Keratinocyte (primary cell): ENCODE measurements at regions not wholly inside any gene's neighbourhood (a gene's known extent, or its start where the extent isn't known, plus 50 kb on each side); places are given as distances from the start of the nearest gene placed in this dataset.

Experiments used
- DNase-seq: peaks from one replicate; pipeline ENCODE4 v3.0.0-alpha.2; 2011; ENCODE audit warnings: low read depth, missing footprints, low spot score
- FAIRE-seq: peaks from 2 replicates; lab custom pipeline; 2011; peaks lifted over from hg19 to GRCh38; lab: Jason Lieb, UNC
- H2AFZ ChIP-seq: 2 replicates; pipeline ENCODE4 v1.6.0; 2012; ENCODE audit warnings: low read length, control low read depth, inconsistent platforms; ENCODE audit not compliant: control insufficient read depth
- H3K27ac ChIP-seq: 2 replicates; pipeline ENCODE4 v1.5.1; 2011; ENCODE audit warnings: low read length; ENCODE audit not compliant: control insufficient read depth, insufficient read depth
- H3K27me3 ChIP-seq: 3 replicates; pipeline ENCODE4 v1.6.0; 2011; ENCODE audit warnings: low read length; ENCODE audit not compliant: control insufficient read depth, insufficient read depth; ENCODE audit errors: extremely low read depth
- H3K36me3 ChIP-seq, 2 experiments: 2 replicates in 1 of 2; 3 replicates in 1 of 2; pipeline ENCODE4 v1.5.1; 2011; ENCODE audit warnings: low read length in 2 of 2, mild to moderate bottlenecking in 1 of 2; ENCODE audit not compliant: control insufficient read depth in 2 of 2, insufficient read depth in 2 of 2; ENCODE audit errors: extremely low read depth in 1 of 2
- H3K4me1 ChIP-seq: 3 replicates; pipeline ENCODE4 v1.5.1; 2011; ENCODE audit warnings: low read length; ENCODE audit not compliant: control insufficient read depth, insufficient read depth; ENCODE audit errors: extremely low read depth
- H3K4me2 ChIP-seq: 3 replicates; pipeline ENCODE4 v1.6.0; 2011; ENCODE audit warnings: low read depth, low read length; ENCODE audit not compliant: control insufficient read depth, insufficient read depth; ENCODE audit errors: extremely low read depth
- H3K4me3 ChIP-seq, 3 experiments: fragments of 200-600 bp in 1 of 3; sonication (generic) in 1 of 3; 2 replicates in 2 of 3; 3 replicates in 1 of 3; pipeline ENCODE4 v1.5.1; 2011 to 2016; ENCODE audit warnings: low read length in 3 of 3, mild to moderate bottlenecking in 3 of 3, control low read depth in 2 of 3, inconsistent platforms in 1 of 3, low read depth in 1 of 3, mixed read lengths in 1 of 3, mixed run types in 1 of 3, moderate library complexity in 1 of 3; ENCODE audit not compliant: control insufficient read depth in 2 of 3, insufficient read depth in 2 of 3; ENCODE audit errors: extremely low read depth in 1 of 3
- H3K79me2 ChIP-seq: 2 replicates; pipeline ENCODE4 v1.6.0; 2012; ENCODE audit warnings: low read length; ENCODE audit not compliant: control insufficient read depth, insufficient read depth
- H3K9ac ChIP-seq: 3 replicates; pipeline ENCODE4 v1.6.0; 2011; ENCODE audit warnings: low read length; ENCODE audit not compliant: control insufficient read depth, insufficient read depth; ENCODE audit errors: extremely low read depth
- H3K9me1 ChIP-seq: 3 replicates; pipeline ENCODE4 v1.6.0; 2011; ENCODE audit warnings: low read length; ENCODE audit not compliant: control insufficient read depth, insufficient read depth; ENCODE audit errors: extremely low read depth
- H3K9me3 ChIP-seq: 2 replicates; pipeline ENCODE4 v1.5.1; 2012; ENCODE audit warnings: low read depth, low read length; ENCODE audit not compliant: control insufficient read depth
- H4K20me1 ChIP-seq: 3 replicates; pipeline ENCODE4 v1.6.0; 2011; ENCODE audit warnings: low read length; ENCODE audit not compliant: control insufficient read depth, insufficient read depth; ENCODE audit errors: extremely low read depth
- EZH2 ChIP-seq: IDR thresholded peaks from one replicate; pipeline ENCODE4 v1.6.1; 2012; ENCODE audit warnings: inconsistent platforms, mild to moderate bottlenecking, low read length, moderate library complexity
- dilution Hi-C: fragments of 300-500 bp; cut with MboI; formaldehyde crosslinking; loops from one replicate; pipeline ENCODE4 v1.7.0; 2020; ENCODE audit warnings: low sequenced_read_pairs; ENCODE audit not compliant: extremely low pct_ligation_motif_present
- TF ChIP-seq, protein P1 (sequence below), 3 experiments: IDR thresholded peaks in 1 of 3; conservative IDR thresholded peaks in 1 of 3; optimal IDR thresholded peaks in 1 of 3; 2 replicates in 2 of 3; 3 replicates in 1 of 3; pipeline versions ENCODE3 to v1.5.1; 2011; ENCODE audit warnings: low read length in 3 of 3, mild to moderate bottlenecking in 3 of 3, moderate library complexity in 2 of 3, control low read depth in 1 of 3, inconsistent platforms in 1 of 3; ENCODE audit not compliant: insufficient read depth in 2 of 3; ENCODE audit errors: extremely low read depth in 1 of 3

DNA sequence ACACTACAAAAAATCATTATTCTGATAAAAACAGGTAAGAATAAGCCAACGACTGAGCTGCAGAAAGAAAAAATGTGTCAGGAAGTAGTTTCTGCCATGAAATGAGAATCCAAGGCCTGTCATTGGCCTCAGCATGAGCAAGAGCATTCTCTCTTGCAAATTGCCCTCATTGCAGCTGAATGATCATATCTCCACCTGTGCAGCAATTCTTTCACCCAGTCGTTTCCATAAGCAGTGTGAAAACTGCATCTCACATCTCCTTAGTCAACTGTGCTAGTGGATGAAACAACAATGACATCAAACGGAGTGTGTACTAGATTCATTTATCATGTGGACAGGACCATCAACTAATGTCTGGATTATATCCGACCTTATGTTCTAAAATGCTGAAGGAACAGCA is 88.2 kb upstream of the STXBP5 start:
- FAIRE-seq: no peak
- no peak for DNase-seq
- Histone ChIP-seq H4K20me1 (no peaks in the 10 kb centered on the region), H3K79me2 (no peaks in the 10 kb centered on the region), H3K27me3 (no peaks in the 10 kb centered on the region), H3K9ac (no peak overlapping the region), H3K4me1 (no peaks in the 10 kb centered on the region), H3K9me1 (no peaks in the 10 kb centered on the region), H3K9me3 (no peaks in the 10 kb centered on the region), H3K4me3 (no peak overlapping the region), H3K36me3 (no peaks in the 10 kb centered on the region), H2AFZ (no peak overlapping the region), H3K27ac (no peak overlapping the region), H3K4me2 (no peak overlapping the region)
- TF ChIP-seq EZH2: no peak
- TF ChIP-seq, protein P1, sequence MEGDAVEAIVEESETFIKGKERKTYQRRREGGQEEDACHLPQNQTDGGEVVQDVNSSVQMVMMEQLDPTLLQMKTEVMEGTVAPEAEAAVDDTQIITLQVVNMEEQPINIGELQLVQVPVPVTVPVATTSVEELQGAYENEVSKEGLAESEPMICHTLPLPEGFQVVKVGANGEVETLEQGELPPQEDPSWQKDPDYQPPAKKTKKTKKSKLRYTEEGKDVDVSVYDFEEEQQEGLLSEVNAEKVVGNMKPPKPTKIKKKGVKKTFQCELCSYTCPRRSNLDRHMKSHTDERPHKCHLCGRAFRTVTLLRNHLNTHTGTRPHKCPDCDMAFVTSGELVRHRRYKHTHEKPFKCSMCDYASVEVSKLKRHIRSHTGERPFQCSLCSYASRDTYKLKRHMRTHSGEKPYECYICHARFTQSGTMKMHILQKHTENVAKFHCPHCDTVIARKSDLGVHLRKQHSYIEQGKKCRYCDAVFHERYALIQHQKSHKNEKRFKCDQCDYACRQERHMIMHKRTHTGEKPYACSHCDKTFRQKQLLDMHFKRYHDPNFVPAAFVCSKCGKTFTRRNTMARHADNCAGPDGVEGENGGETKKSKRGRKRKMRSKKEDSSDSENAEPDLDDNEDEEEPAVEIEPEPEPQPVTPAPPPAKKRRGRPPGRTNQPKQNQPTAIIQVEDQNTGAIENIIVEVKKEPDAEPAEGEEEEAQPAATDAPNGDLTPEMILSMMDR (optimal IDR thresholded peaks at IDR 0.05 in 1 of 3, IDR thresholded peaks at IDR 0.05 in 1 of 3, conservative IDR thresholded peaks at IDR 0.05 in 1 of 3; ENCODE audit: extremely low read depth in 1 of 3, insufficient read depth in 2 of 3, low read length in 3 of 3): no peak
- dilution Hi-C loops: no loop called here

DNA sequence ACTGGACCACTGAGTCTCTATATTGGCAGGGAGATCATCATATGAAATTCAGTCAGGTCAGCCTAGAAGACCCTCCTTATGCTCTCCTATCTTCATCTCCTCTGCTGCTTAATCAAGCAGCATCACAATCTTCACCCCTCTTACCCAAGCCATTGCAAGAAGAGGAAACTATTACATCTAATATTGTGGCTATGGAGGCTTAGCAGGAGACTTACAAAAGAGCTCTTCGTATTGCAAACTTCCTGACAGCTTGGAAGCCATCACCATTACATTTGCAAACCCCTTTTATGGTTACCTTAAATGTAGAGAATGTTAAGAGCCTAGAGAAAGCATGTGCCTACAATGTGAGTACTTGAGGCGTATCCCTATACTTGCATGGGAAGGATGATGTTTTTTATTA is 87.2 kb upstream of the STXBP5 start:
- H3K79me2 ChIP-seq: no peaks in the 10 kb centered on the region
- no peaks in the 10 kb centered on the region for H3K27me3 ChIP-seq
- H3K9me1 ChIP-seq: no peaks in the 10 kb centered on the region
- H3K9me3 ChIP-seq: no peaks in the 10 kb centered on the region
- no peaks in the 10 kb centered on the region for H3K4me1 ChIP-seq
- dilution Hi-C loops: no loop called here
- FAIRE-seq: no peak
- TF ChIP-seq, protein P1 (optimal IDR thresholded peaks at IDR 0.05 in 1 of 3, IDR thresholded peaks at IDR 0.05 in 1 of 3, conservative IDR thresholded peaks at IDR 0.05 in 1 of 3; ENCODE audit: extremely low read depth in 1 of 3, insufficient read depth in 2 of 3, low read length in 3 of 3): no peak
- no peak for TF ChIP-seq EZH2
- H3K27ac ChIP-seq: no peak overlapping the region
- H3K4me3 ChIP-seq: no peak overlapping the region
- H4K20me1 ChIP-seq: no peaks in the 10 kb centered on the region
- no peak for DNase-seq
- no peak overlapping the region for H3K4me2 ChIP-seq
- H2AFZ ChIP-seq: no peak overlapping the region
- H3K36me3 ChIP-seq: no peaks in the 10 kb centered on the region
- no peak overlapping the region for H3K9ac ChIP-seq
